ENCODE measurements at regions not wholly inside any gene's neighbourhood (a gene's known extent, or its start where the extent isn't known, plus 50 kb on each side); places are given as distances from the start of the nearest gene placed in this dataset.

- DNase-seq, result no peak
These were observed 139.7 kb upstream of the COL8A1 start for GRCh38 chr3:99498550-99499234.

GRCh38 chr3:99487894-99488293 is 150.5 kb upstream of the COL8A1 start:
- DNase-seq, result no peak

GRCh38 chr3:99485286-99485685 is 153.1 kb upstream of the COL8A1 start:
- DNase-seq, result no peak

- DNase-seq, result no peak
These were observed 153.5 kb upstream of the COL8A1 start for GRCh38 chr3:99484871-99485270.

GRCh38 chr3:99483841-99484240 is 154.6 kb upstream of the COL8A1 start:
- no peak for DNase-seq

- DNase-seq, result no peak
These were observed 156.2 kb upstream of the COL8A1 start for GRCh38 chr3:99482191-99482590.

GRCh38 chr3:99481561-99481960 is 156.8 kb upstream of the COL8A1 start:
- no peak for DNase-seq

GRCh38 chr3:99479768-99480167 is 158.6 kb upstream of the COL8A1 start:
- no peak for DNase-seq

- DNase-seq, result no peak
These were observed 160.7 kb upstream of the COL8A1 start for GRCh38 chr3:99477650-99478049.

GRCh38 chr3:99475229-99475628 is 163.2 kb upstream of the COL8A1 start:
- DNase-seq, result no peak

- no peak for DNase-seq
These were observed 163.6 kb upstream of the COL8A1 start for GRCh38 chr3:99474776-99475175.

- DNase-seq, result peak; percentile 56
These were observed 165.1 kb upstream of the COL8A1 start for GRCh38 chr3:99473321-99473751.

- no peak for DNase-seq
These were observed 166.0 kb upstream of the COL8A1 start for GRCh38 chr3:99472385-99472784.

GRCh38 chr3:99471353-99472323 is 166.8 kb upstream of the COL8A1 start:
- DNase-seq, result no peak

GRCh38 chr3:99470841-99471240 is 167.6 kb upstream of the COL8A1 start:
- DNase-seq, result no peak

- DNase-seq, result no peak
These were observed 169.5 kb upstream of the COL8A1 start for GRCh38 chr3:99468918-99469317.

- DNase-seq, result no peak
These were observed 171.0 kb upstream of the COL8A1 start for GRCh38 chr3:99467420-99467819.

GRCh38 chr3:99466331-99466730 is 172.1 kb upstream of the COL8A1 start:
- DNase-seq, result no peak

GRCh38 chr3:99458013-99458412 is 180.4 kb upstream of the COL8A1 start:
- no peak for DNase-seq

- no peak for DNase-seq
These were observed 195.8 kb upstream of the COL8A1 start for GRCh38 chr3:99442599-99442998.

- DNase-seq, result no peak
These were observed 198.5 kb upstream of the COL8A1 start for GRCh38 chr3:99439892-99440291.

- no peak for DNase-seq
These were observed 204.2 kb upstream of the COL8A1 start for GRCh38 chr3:99434190-99434589.

- DNase-seq, result no peak
These were observed 207.9 kb upstream of the COL8A1 start for GRCh38 chr3:99430348-99431134.
